Uterus (tissue), 3 donors: ENCODE measurements at regions not wholly inside any gene's neighbourhood (a gene's known extent, or its start where the extent isn't known, plus 50 kb on each side); places are given as distances from the start of the nearest gene placed in this dataset.

Source experiments
- DNase-seq, 2 donors: peaks; one replicate each; pipeline ENCODE4 v3.0.0-alpha.2; 2019 to 2020
- H3K27ac ChIP-seq, 2 donors: fragments of 200-600 bp; sonication (generic); 1 replicate in 1 of 2; 2 replicates in 1 of 2; pipeline ENCODE4 v1.5.1; 2016 to 2018
- H3K27me3 ChIP-seq, 2 donors: fragments of 200-600 bp; sonication (generic); one replicate each; pipeline ENCODE4 v1.5.1; 2018 to 2019; ENCODE audit warnings: control low read depth in 1 of 2
- H3K36me3 ChIP-seq, 2 donors: fragments of 200-600 bp; sonication (generic); one replicate each; pipeline ENCODE4 v1.5.1; 2019; ENCODE audit warnings: control low read depth in 1 of 2
- H3K4me1 ChIP-seq, 2 donors: fragments of 200-600 bp; sonication (generic); one replicate each; pipeline ENCODE4 v1.5.1; 2018 to 2019; ENCODE audit warnings: control low read depth in 1 of 2
- H3K4me3 ChIP-seq, 2 donors: fragments of 200-600 bp; sonication (generic); 1 replicate in 1 of 2; 2 replicates in 1 of 2; pipeline ENCODE4 v1.5.1; 2018 to 2019; ENCODE audit warnings: mild to moderate bottlenecking in 1 of 2
- H3K9me3 ChIP-seq, 2 donors: fragments of 200-600 bp; sonication (generic); one replicate each; pipeline ENCODE4 v1.5.1; 2019; ENCODE audit warnings: control low read depth in 1 of 2
- CTCF ChIP-seq, 4 experiments: fragments of 200-600 bp in 2 of 4; fragments of 450-650 bp in 2 of 4; sonication (generic) in 2 of 4; IDR thresholded peaks; one replicate each; pipeline ENCODE4 v1.5.1; 2016 to 2019; ENCODE audit warnings: antibody characterized with exemption in 4 of 4, mild to moderate bottlenecking in 2 of 4, moderate library complexity in 1 of 4
- POLR2A ChIP-seq, 2 donors: fragments of 450-650 bp; IDR thresholded peaks; one replicate each; pipeline ENCODE4 v1.6.1; 2016; ENCODE audit warnings: antibody characterized with exemption in 2 of 2, mild to moderate bottlenecking in 1 of 2, moderate library complexity in 1 of 2
- intact Hi-C: fragments of 100-400 bp; cut with DNase I; formaldehyde crosslinking; loops from one replicate; pipeline ENCODE4 v1.15.1; 2023; ENCODE audit warnings: low total_unique reads
- donor health status: DM: yes; HTN: yes; CAD: no.

- Histone ChIP-seq H3K4me3 (no peak overlapping the region), H3K27me3 (no peaks in the 10 kb centered on the region), H3K4me1 (no peaks in the 10 kb centered on the region), H3K27ac (no peak overlapping the region), H3K36me3 (no peaks in the 10 kb centered on the region), H3K9me3 (peaks cover 0 to 13% of the 10 kb centered on the region in 2 donors)
- no peak for DNase-seq
- no peak for TF ChIP-seq POLR2A (IDR thresholded peaks at IDR 0.05)
- intact Hi-C loops, result no loop called here
These were observed 221.1 kb upstream of the KAZN start for GRCh38 chr1:14377386-14377785.

GRCh38 chr1:14380408-14380807 lies 218.1 kb upstream of the KAZN start:
- H3K4me3 ChIP-seq, result no peak overlapping the region
- no peak overlapping the region for H3K27ac ChIP-seq
- no peaks in the 10 kb centered on the region for H3K27me3 ChIP-seq
- no peak for TF ChIP-seq POLR2A (IDR thresholded peaks at IDR 0.05)
- peaks cover 0 to 13% of the 10 kb centered on the region in 2 donors for H3K9me3 ChIP-seq
- intact Hi-C loops, result no loop called here
- H3K36me3 ChIP-seq, result no peaks in the 10 kb centered on the region
- no peak for DNase-seq
- no peaks in the 10 kb centered on the region for H3K4me1 ChIP-seq

GRCh38 chr1:14390816-14391215 lies 207.7 kb upstream of the KAZN start:
- TF ChIP-seq CTCF (IDR thresholded peaks at IDR 0.05), result no peak
- no peak for TF ChIP-seq POLR2A (IDR thresholded peaks at IDR 0.05)
- H3K27ac ChIP-seq, result no peak overlapping the region
- H3K4me3 ChIP-seq, result no peak overlapping the region
- no peaks in the 10 kb centered on the region for H3K4me1 ChIP-seq
- H3K27me3 ChIP-seq, result no peaks in the 10 kb centered on the region
- no peaks in the 10 kb centered on the region for H3K9me3 ChIP-seq
- intact Hi-C loops, result no loop called here
- H3K36me3 ChIP-seq, result no peaks in the 10 kb centered on the region
- no peak for DNase-seq

- TF ChIP-seq POLR2A (IDR thresholded peaks at IDR 0.05) (no peak), CTCF (IDR thresholded peaks at IDR 0.05) (no peak)
- H3K9me3 ChIP-seq, result no peaks in the 10 kb centered on the region
- no peak overlapping the region for H3K27ac ChIP-seq
- no peak overlapping the region for H3K4me3 ChIP-seq
- H3K27me3 ChIP-seq, result no peaks in the 10 kb centered on the region
- intact Hi-C loops, result no loop called here
- H3K36me3 ChIP-seq, result no peaks in the 10 kb centered on the region
- H3K4me1 ChIP-seq, result no peaks in the 10 kb centered on the region
- no peak for DNase-seq
These were observed 206.2 kb upstream of the KAZN start for GRCh38 chr1:14392161-14392858.

- Histone ChIP-seq H3K27ac (no peak overlapping the region), H3K9me3 (no peaks in the 10 kb centered on the region), H3K4me1 (no peaks in the 10 kb centered on the region), H3K36me3 (no peaks in the 10 kb centered on the region), H3K4me3 (no peak overlapping the region), H3K27me3 (no peaks in the 10 kb centered on the region)
- TF ChIP-seq POLR2A (IDR thresholded peaks at IDR 0.05) (no peak), CTCF (IDR thresholded peaks at IDR 0.05) (no peak)
- no peak for DNase-seq
- intact Hi-C loops, result no loop called here
These were observed 205.6 kb upstream of the KAZN start for GRCh38 chr1:14392859-14393365.

- no peaks in the 10 kb centered on the region for H3K27me3 ChIP-seq
- DNase-seq, result no peak
- no peak overlapping the region for H3K27ac ChIP-seq
- intact Hi-C loops, result no loop called here
- no peak for TF ChIP-seq POLR2A (IDR thresholded peaks at IDR 0.05)
- no peak for TF ChIP-seq CTCF (IDR thresholded peaks at IDR 0.05)
- no peak overlapping the region for H3K4me3 ChIP-seq
- no peaks in the 10 kb centered on the region for H3K9me3 ChIP-seq
- no peaks in the 10 kb centered on the region for H3K36me3 ChIP-seq
- no peaks in the 10 kb centered on the region for H3K4me1 ChIP-seq
These were observed 202.4 kb upstream of the KAZN start for GRCh38 chr1:14396100-14396499.
